ENCODE measurements at regions not wholly inside any gene's neighbourhood (a gene's known extent, or its start where the extent isn't known, plus 50 kb on each side); places are given as distances from the start of the nearest gene placed in this dataset.
"Not testable (repeated sequence)": the region's sequence is repeated elsewhere in the genome, so short reads cannot be mapped to it uniquely, and the experiment has no call there.

- DNase-seq (ENCODE audit: insufficient read length, low spot score) (no peak), FAIRE-seq (no peak)
Observed at GRCh38 chr5:167264348-167264747, 1027.1 kb upstream of the WWC1 start.

GRCh38 chr5:167268337-167268736 lies 1023.1 kb upstream of the WWC1 start:
- FAIRE-seq, result no peak
- DNase-seq (ENCODE audit: insufficient read length, low spot score), result no peak

- no peak for DNase-seq (ENCODE audit: insufficient read length, low spot score)
- FAIRE-seq, result no peak
Observed at GRCh38 chr5:167269146-167269545, 1022.3 kb upstream of the WWC1 start.

GRCh38 chr5:167271081-167271480 lies 1020.4 kb upstream of the WWC1 start:
- DNase-seq (ENCODE audit: insufficient read length, low spot score) (no peak), FAIRE-seq (no peak)

- DNase-seq (ENCODE audit: insufficient read length, low spot score), result no peak
- no peak for FAIRE-seq
Observed at GRCh38 chr5:167271511-167271910, 1019.9 kb upstream of the WWC1 start.

- DNase-seq (ENCODE audit: insufficient read length, low spot score), result no peak
Observed at GRCh38 chr5:167280111-167280510, 1011.3 kb upstream of the WWC1 start.

GRCh38 chr5:167281925-167282324 lies 1009.5 kb upstream of the WWC1 start:
- FAIRE-seq, result no peak
- DNase-seq (ENCODE audit: insufficient read length, low spot score), result no peak

More at GRCh38 chr5:167280111-167280510, 1011.3 kb upstream of the WWC1 start:
- FAIRE-seq, result no peak

- DNase-seq (ENCODE audit: insufficient read length, low spot score) (no peak), FAIRE-seq (no peak)
Observed at GRCh38 chr5:167283691-167284090, 1007.8 kb upstream of the WWC1 start.

- FAIRE-seq (no peak), DNase-seq (ENCODE audit: insufficient read length, low spot score) (no peak)
Observed at GRCh38 chr5:167284222-167284890, 1007.1 kb upstream of the WWC1 start.

GRCh38 chr5:167285591-167285990 lies 1005.9 kb upstream of the WWC1 start:
- FAIRE-seq, result no peak
- DNase-seq (ENCODE audit: insufficient read length, low spot score), result no peak

GRCh38 chr5:167286891-167287290 lies 1004.6 kb upstream of the WWC1 start:
- FAIRE-seq (no peak), DNase-seq (ENCODE audit: insufficient read length, low spot score) (no peak)

GRCh38 chr5:167290478-167290877 lies 1001.0 kb upstream of the WWC1 start:
- no peak for FAIRE-seq
- no peak for DNase-seq (ENCODE audit: insufficient read length, low spot score)

- no peak for DNase-seq (ENCODE audit: insufficient read length, low spot score)
- no peak for FAIRE-seq
Observed at GRCh38 chr5:167294882-167295680, 996.4 kb upstream of the WWC1 start.

- FAIRE-seq (no peak), DNase-seq (ENCODE audit: insufficient read length, low spot score) (no peak)
Observed at GRCh38 chr5:167295681-167296005, 995.8 kb upstream of the WWC1 start.

GRCh38 chr5:167296066-167296465 lies 995.4 kb upstream of the WWC1 start:
- no peak for FAIRE-seq
- no peak for DNase-seq (ENCODE audit: insufficient read length, low spot score)

- no peak for FAIRE-seq
- no peak for DNase-seq (ENCODE audit: insufficient read length, low spot score)
Observed at GRCh38 chr5:167296661-167297060, 994.8 kb upstream of the WWC1 start.

- not testable (repeated sequence) for DNase-seq (ENCODE audit: insufficient read length, low spot score); FAIRE-seq
Observed at GRCh38 chr5:167299861-167300260, 991.6 kb upstream of the WWC1 start.

GRCh38 chr5:167303582-167303981 lies 987.9 kb upstream of the WWC1 start:
- FAIRE-seq (no peak), DNase-seq (ENCODE audit: insufficient read length, low spot score) (no peak)

- no peak for FAIRE-seq
- DNase-seq (ENCODE audit: insufficient read length, low spot score), result no peak
Observed at GRCh38 chr5:167304834-167305469, 986.5 kb upstream of the WWC1 start.

- FAIRE-seq, result no peak
- DNase-seq (ENCODE audit: insufficient read length, low spot score), result no peak
Observed at GRCh38 chr5:167305591-167306213, 985.7 kb upstream of the WWC1 start.

- FAIRE-seq, result no peak
- DNase-seq (ENCODE audit: insufficient read length, low spot score), result no peak
Observed at GRCh38 chr5:167307042-167307441, 984.4 kb upstream of the WWC1 start.
